Right lobe of liver (tissue), 4 donors: ENCODE measurements at regions not wholly inside any gene's neighbourhood (a gene's known extent, or its start where the extent isn't known, plus 50 kb on each side); places are given as distances from the start of the nearest gene placed in this dataset.
"Not testable (repeated sequence)": the region's sequence is repeated elsewhere in the genome, so short reads cannot be mapped to it uniquely, and the experiment has no call there.

ENCODE experiments used
- CTCF ChIP-seq, 4 donors: fragments of 200-600 bp in 3 of 4; fragments of 450-650 bp in 1 of 4; IDR thresholded peaks; one replicate each; pipeline versions ENCODE4 v1.5.1 to v1.8.0; 2016 to 2022; ENCODE audit warnings: antibody characterized with exemption in 4 of 4, mild to moderate bottlenecking in 2 of 4
- POLR2A ChIP-seq: fragments of 450-650 bp; IDR thresholded peaks from one replicate; pipeline ENCODE4 v1.6.1; 2017; ENCODE audit warnings: antibody characterized with exemption, mild to moderate bottlenecking
- donor health status: DM: no; HTN: no; CAD: no.
- donor health status: DM: no; HTN: no; CAD: no.
- donor health status: DM: no; HTN: yes; CAD: no.

- TF ChIP-seq CTCF (IDR thresholded peaks at IDR 0.05); POLR2A: not testable (repeated sequence)
Measured at GRCh38 chr5:87212183-87212582, 55.5 kb upstream of the RASA1 start.
